CD4-positive, alpha-beta T cell (primary cell): ENCODE measurements at regions not wholly inside any gene's neighbourhood (a gene's known extent, or its start where the extent isn't known, plus 50 kb on each side); places are given as distances from the start of the nearest gene placed in this dataset.

Experiments
- ATAC-seq: fragments of 200-7000 bp; cut with Tn5 transposase; one replicate; pipeline ENCODE4 v1.10.0; 2022; ENCODE audit warnings: mild to moderate bottlenecking; ENCODE audit not compliant: poor library complexity
- CTCF ChIA-PET: fragments of 350-600 bp; sonication (Branson Sonifier 250); formaldehyde crosslinking; loops from one replicate; lab custom pipeline; 2021; ENCODE audit warnings: antibody characterized with exemption, inconsistent platforms; lab: Charles Lee
- POLR2A ChIA-PET: fragments of 350-600 bp; sonication (Branson Sonifier 250); formaldehyde crosslinking; loops from one replicate; lab custom pipeline; 2021; ENCODE audit warnings: antibody characterized with exemption, inconsistent platforms; lab: Charles Lee
- DNase-seq, 14 experiments: peaks; one replicate each; pipeline ENCODE4 v3.0.0-alpha.2; 2013 to 2020; ENCODE audit warnings: mixed read lengths in 2 of 14
- H3K27ac ChIP-seq, 2 donors: one replicate each; pipeline versions ENCODE4 v1.5.1 to v1.7.0; 2013; ENCODE audit warnings: low read length in 2 of 2, low read depth in 1 of 2, mild to moderate bottlenecking in 1 of 2
- H3K27me3 ChIP-seq, 2 experiments: 1 replicate in 1 of 2; 2 replicates in 1 of 2; pipeline versions ENCODE4 v1.6.1 to v1.7.0; 2013; ENCODE audit warnings: low read length in 2 of 2, control low read depth in 1 of 2, mild to moderate bottlenecking in 1 of 2, moderate library complexity in 1 of 2; ENCODE audit not compliant: insufficient read depth in 2 of 2, control insufficient read depth in 1 of 2
- H3K36me3 ChIP-seq: one replicate; pipeline ENCODE4 v1.6.1; 2013; ENCODE audit warnings: low read length, control low read depth; ENCODE audit not compliant: insufficient read depth
- H3K4me1 ChIP-seq: one replicate; pipeline ENCODE4 v1.6.1; 2013; ENCODE audit warnings: low read length, control low read depth; ENCODE audit not compliant: insufficient read depth
- H3K4me3 ChIP-seq: one replicate; pipeline ENCODE4 v1.5.1; 2013; ENCODE audit warnings: mild to moderate bottlenecking, low read length, moderate library complexity
- H3K9me3 ChIP-seq, 2 experiments: 1 replicate in 1 of 2; 2 replicates in 1 of 2; pipeline versions ENCODE4 v1.6.1 to v1.7.0; 2013; ENCODE audit warnings: low read length in 2 of 2, mild to moderate bottlenecking in 2 of 2, control low read depth in 1 of 2, moderate library complexity in 1 of 2; ENCODE audit not compliant: control insufficient read depth in 1 of 2, insufficient read depth in 1 of 2
- H3K27ac Mint-ChIP-seq: one replicate; pipeline ENCODE4 v1.8.0; 2020; ENCODE audit warnings: mixed read lengths
- H3K27me3 Mint-ChIP-seq: one replicate; pipeline ENCODE4 v1.8.0; 2021; ENCODE audit warnings: mixed read lengths
- H3K36me3 Mint-ChIP-seq: one replicate; pipeline ENCODE4 v1.8.0; 2021; ENCODE audit warnings: low read depth, mixed read lengths
- H3K4me1 Mint-ChIP-seq: one replicate; pipeline ENCODE4 v1.8.0; 2021; ENCODE audit warnings: low read depth, mixed read lengths
- H3K4me3 Mint-ChIP-seq: one replicate; pipeline ENCODE4 v1.8.0; 2020; ENCODE audit warnings: mild to moderate bottlenecking, mixed read lengths
- H3K9me3 Mint-ChIP-seq: one replicate; pipeline ENCODE4 v1.8.0; 2020; ENCODE audit warnings: mixed read lengths
- CTCF ChIP-seq: fragments of 200-600 bp; IDR thresholded peaks from one replicate; pipeline ENCODE4 v1.8.0; 2022; ENCODE audit warnings: antibody characterized with exemption, mild to moderate bottlenecking
- intact Hi-C, 2 experiments: fragments of 100-400 bp; cut with DNase I in 1 of 2; cut with micrococcal nuclease in 1 of 2; formaldehyde crosslinking; loops; one replicate each; pipeline versions ENCODE4 v1.15.1 to v1.9.0; 2023 to 2025; cut with DNase I, micrococcal nuclease

- DNase-seq (no peak), ATAC-seq (no peak)
- Mint-ChIP-seq H3K9me3 (peaks cover 10% of the 10 kb centered on the region), H3K4me3 (no peak overlapping the region), H3K4me1 (no peaks in the 10 kb centered on the region), H3K27ac (no peak overlapping the region), H3K36me3 (no peaks in the 10 kb centered on the region), H3K27me3 (peaks cover 6% of the 10 kb centered on the region)
- intact Hi-C loops: no loop called here
- H3K27me3 ChIP-seq: no peaks in the 10 kb centered on the region
- ChIA-PET POLR2A (no interaction called here), CTCF (no interaction called here)
- H3K36me3 ChIP-seq: no peaks in the 10 kb centered on the region
- H3K4me1 ChIP-seq: no peaks in the 10 kb centered on the region
- no peak overlapping the region for H3K4me3 ChIP-seq
- no peak overlapping the region for H3K27ac ChIP-seq
- no peak for TF ChIP-seq CTCF
- no peaks in the 10 kb centered on the region for H3K9me3 ChIP-seq
Observed at GRCh38 chr5:15037247-15037908, 165.8 kb upstream of the ANKH start.

GRCh38 chr5:15034379-15034778, 162.8 kb upstream of the ANKH start:
- no peaks in the 10 kb centered on the region for H3K9me3 ChIP-seq
- H3K4me3 Mint-ChIP-seq: no peak overlapping the region
- H3K27me3 Mint-ChIP-seq: peaks cover 11% of the 10 kb centered on the region
- no peaks in the 10 kb centered on the region for H3K36me3 Mint-ChIP-seq
- intact Hi-C loops: no loop called here
- ATAC-seq (no peak), DNase-seq (no peak)
- H3K27me3 ChIP-seq: peaks cover 0 to 6% of the 10 kb centered on the region in 2 experiments
- ChIA-PET CTCF (no interaction called here), POLR2A (no interaction called here)
- no peak for TF ChIP-seq CTCF
- no peak overlapping the region for H3K4me3 ChIP-seq
- H3K9me3 Mint-ChIP-seq: peaks cover 7% of the 10 kb centered on the region
- no peak overlapping the region for H3K27ac Mint-ChIP-seq
- H3K4me1 Mint-ChIP-seq: no peaks in the 10 kb centered on the region
- no peaks in the 10 kb centered on the region for H3K4me1 ChIP-seq
- H3K36me3 ChIP-seq: no peaks in the 10 kb centered on the region
- H3K27ac ChIP-seq: no peak overlapping the region

DNA sequence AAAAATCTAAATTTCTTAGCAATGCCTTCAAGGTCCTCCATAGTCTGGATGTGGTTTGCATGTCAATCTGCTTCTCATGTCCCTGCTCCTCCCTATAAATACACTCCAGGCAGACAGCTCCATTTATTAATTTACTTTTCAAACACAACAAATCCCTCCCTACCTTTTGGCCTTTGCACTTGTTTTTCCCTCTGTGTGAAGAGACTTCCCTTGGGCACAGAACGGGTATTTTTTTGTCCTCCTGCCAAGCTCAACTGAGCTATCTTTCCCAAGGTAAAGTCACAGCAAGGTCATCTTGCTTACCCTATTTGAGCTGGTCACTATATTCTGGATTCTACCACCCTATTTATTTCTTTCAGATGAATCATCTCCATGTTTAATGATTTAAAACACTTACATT, 159.6 kb upstream of the ANKH start:
- Histone ChIP-seq H3K4me1 (no peaks in the 10 kb centered on the region), H3K36me3 (no peaks in the 10 kb centered on the region), H3K27me3 (peaks cover 9 to 12% of the 10 kb centered on the region in 2 experiments), H3K27ac (no peak overlapping the region), H3K4me3 (no peak overlapping the region), H3K9me3 (peaks cover 0 to 5% of the 10 kb centered on the region in 2 experiments)
- Mint-ChIP-seq H3K4me3 (no peak overlapping the region), H3K27me3 (peaks cover 43% of the 10 kb centered on the region), H3K4me1 (no peaks in the 10 kb centered on the region), H3K9me3 (no peaks in the 10 kb centered on the region), H3K27ac (no peak overlapping the region), H3K36me3 (no peaks in the 10 kb centered on the region)
- no peak for TF ChIP-seq CTCF
- DNase-seq: no peak
- intact Hi-C loops: no loop called here
- ChIA-PET CTCF (interaction anchor here (0.9 to 1.1 kb wide), 2 partner anchors 101 to 346 kb away, joined by 3 read pairs; no protein-coding TSS in a partner anchor), POLR2A (no interaction called here)
- ATAC-seq: no peak
